Esophagus muscularis mucosa (tissue), 3 donors: ENCODE measurements at regions not wholly inside any gene's neighbourhood (a gene's known extent, or its start where the extent isn't known, plus 50 kb on each side); places are given as distances from the start of the nearest gene placed in this dataset.

Experiments
- POLR2A ChIP-seq: fragments of 450-650 bp; IDR thresholded peaks from one replicate; pipeline ENCODE4 v1.6.1; 2017; ENCODE audit warnings: antibody characterized with exemption, moderate library complexity, mild to moderate bottlenecking, low read depth
- TF ChIP-seq, protein P1 (sequence below), 3 experiments: fragments of 200-600 bp in 2 of 3; fragments of 450-650 bp in 1 of 3; sonication (generic) in 2 of 3; IDR thresholded peaks; one replicate each; pipeline ENCODE4 v1.5.1; 2017 to 2019; ENCODE audit warnings: antibody characterized with exemption in 3 of 3, mild to moderate bottlenecking in 2 of 3, moderate library complexity in 1 of 3

DNA sequence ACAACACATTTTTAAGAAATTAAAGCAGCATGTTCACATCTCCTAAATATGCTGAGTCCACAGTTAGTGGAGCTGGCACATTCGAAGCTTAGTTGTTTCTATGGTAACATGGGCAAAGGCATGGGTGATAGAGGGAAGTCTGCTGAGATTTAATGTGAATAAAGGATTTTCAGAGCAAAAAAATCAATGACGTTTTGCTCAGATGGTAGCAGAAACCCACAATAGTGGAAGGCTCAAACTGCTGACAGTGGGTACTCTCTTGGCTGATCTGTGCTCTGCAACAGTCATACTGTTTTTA, 795.1 kb upstream of the ARPP21 start:
- TF ChIP-seq, protein P1, sequence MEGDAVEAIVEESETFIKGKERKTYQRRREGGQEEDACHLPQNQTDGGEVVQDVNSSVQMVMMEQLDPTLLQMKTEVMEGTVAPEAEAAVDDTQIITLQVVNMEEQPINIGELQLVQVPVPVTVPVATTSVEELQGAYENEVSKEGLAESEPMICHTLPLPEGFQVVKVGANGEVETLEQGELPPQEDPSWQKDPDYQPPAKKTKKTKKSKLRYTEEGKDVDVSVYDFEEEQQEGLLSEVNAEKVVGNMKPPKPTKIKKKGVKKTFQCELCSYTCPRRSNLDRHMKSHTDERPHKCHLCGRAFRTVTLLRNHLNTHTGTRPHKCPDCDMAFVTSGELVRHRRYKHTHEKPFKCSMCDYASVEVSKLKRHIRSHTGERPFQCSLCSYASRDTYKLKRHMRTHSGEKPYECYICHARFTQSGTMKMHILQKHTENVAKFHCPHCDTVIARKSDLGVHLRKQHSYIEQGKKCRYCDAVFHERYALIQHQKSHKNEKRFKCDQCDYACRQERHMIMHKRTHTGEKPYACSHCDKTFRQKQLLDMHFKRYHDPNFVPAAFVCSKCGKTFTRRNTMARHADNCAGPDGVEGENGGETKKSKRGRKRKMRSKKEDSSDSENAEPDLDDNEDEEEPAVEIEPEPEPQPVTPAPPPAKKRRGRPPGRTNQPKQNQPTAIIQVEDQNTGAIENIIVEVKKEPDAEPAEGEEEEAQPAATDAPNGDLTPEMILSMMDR (IDR thresholded peaks at IDR 0.05) = no peak
- TF ChIP-seq POLR2A = no peak
